Heart right ventricle (tissue), 16 donors: ENCODE measurements at regions not wholly inside any gene's neighbourhood (a gene's known extent, or its start where the extent isn't known, plus 50 kb on each side); places are given as distances from the start of the nearest gene placed in this dataset.

Source experiments
- ATAC-seq, 8 donors: fragments of 200-7000 bp; cut with Tn5 transposase; one replicate each; pipeline ENCODE4 v1.9.1; 2020; ENCODE audit warnings: mild to moderate bottlenecking in 8 of 8, moderate library complexity in 8 of 8, moderate number of reproducible peaks in 1 of 8
- DNase-seq, 2 donors: peaks; one replicate each; pipeline ENCODE4 v3.0.0-alpha.2; 2020
- H3K27ac ChIP-seq, 10 donors: fragments of 200-600 bp; sonication (generic) in 2 of 10; one replicate each; pipeline versions ENCODE4 v1.5.0 to v1.8.0; 2020 to 2022; ENCODE audit warnings: mild to moderate bottlenecking in 3 of 10
- H3K27me3 ChIP-seq, 7 donors: fragments of 200-600 bp; one replicate each; pipeline ENCODE4 v1.8.0; 2021 to 2022; ENCODE audit warnings: mild to moderate bottlenecking in 2 of 7
- H3K36me3 ChIP-seq, 9 donors: fragments of 200-600 bp; sonication (generic) in 1 of 9; one replicate each; pipeline versions ENCODE4 v1.5.0 to v1.8.0; 2020 to 2022; ENCODE audit warnings: mild to moderate bottlenecking in 2 of 9
- H3K4me1 ChIP-seq, 9 donors: fragments of 200-600 bp; sonication (generic) in 1 of 9; one replicate each; pipeline versions ENCODE4 v1.5.0 to v1.8.0; 2020 to 2022; ENCODE audit warnings: mild to moderate bottlenecking in 4 of 9
- H3K4me3 ChIP-seq, 10 donors: fragments of 200-600 bp; sonication (generic) in 2 of 10; one replicate each; pipeline versions ENCODE4 v1.5.0 to v1.8.0; 2020 to 2022; ENCODE audit warnings: mild to moderate bottlenecking in 7 of 10, moderate library complexity in 2 of 10
- H3K9me3 ChIP-seq, 11 donors: fragments of 200-600 bp in 10 of 11; sonication (generic) in 2 of 11; one replicate each; pipeline versions ENCODE4 v1.5.0 to v1.8.0; 2013 to 2022; ENCODE audit warnings: mild to moderate bottlenecking in 2 of 11, control low read depth in 1 of 11, moderate library complexity in 1 of 11
- CTCF ChIP-seq, 9 donors: fragments of 200-600 bp; sonication (generic) in 2 of 9; IDR thresholded peaks; one replicate each; pipeline versions ENCODE4 v1.5.0 to v1.8.0; 2021 to 2022; ENCODE audit warnings: antibody characterized with exemption in 9 of 9, mild to moderate bottlenecking in 5 of 9, moderate library complexity in 1 of 9
- WGBS, 2 donors: extraction: QIAGEN DNeasy Blood & Tissue Kit; methylation state at CpG; one replicate each; pipeline ENCODE4 v1.1.7; 2013; ENCODE audit warnings: inconsistent platforms in 1 of 2; 5-methylcytosine and 5-hydroxymethylcytosine counted together
- intact Hi-C, 10 donors: fragments of 100-400 bp; cut with DNase I; formaldehyde crosslinking; loops; one replicate each; pipeline versions ENCODE4 v1.11.1 to v1.14.2; 2022
- donor health status: Arrhythmogenic right ventricular cardiomyopathy.
- donor health status: ischemic (EF 13 %, LVEDD 7.1; RV severe dilation, severe dysfunction).
- donor health status: healthy with polysubstance abuse.
- donor health status: DM: no; HTN: yes; CAD: no.
- donor health status: DM: no; HTN: no; CAD: no.
- donor health status: ischemic (EF 25% LVEDD 6.9; RV normal size, moderate dysfunction).
- donor health status: ischemic (EF 25% LVEDD 5.7; RV mildly dilated, moderate dysfunction).
- donor health status: healthy.
- donor health status: DM: yes; HTN: yes; CAD: no.
- donor health status: Ischemic cardiomyopathy.
- donor health status: ischemic (EF 35%, LVEDD 5.7; RV mildly dilated, moderate dysfunction).
- donor health status: nonischemic (EF 11% LVEDD 7.7; RV severe dilation, severe dysfunction).
- donor health status: DM: yes; HTN: yes; CAD: no.
- donor health status: PGD.
- donor health status: ischemic (EF 29% LVEDD 5.4; RV normal size, mild dysfunction).
- donor health status: nonischemic (EF 23%, LVEDD 6.1; RV moderate dilation, normal function).

- ATAC-seq (no peak), DNase-seq (no peak)
- intact Hi-C loops: no loop called here
- Histone ChIP-seq H3K4me3 (no peak overlapping the region), H3K27ac (no peak overlapping the region), H3K36me3 (no peaks in the 10 kb centered on the region), H3K9me3 (no peaks in the 10 kb centered on the region), H3K27me3 (peaks cover 0 to 19% (median 0%) of the 10 kb centered on the region in 7 donors), H3K4me1 (no peaks in the 10 kb centered on the region)
- WGBS, 2 donors: 69 to 73% methylated on average over 12 of the region's 12 CpGs
- TF ChIP-seq CTCF (IDR thresholded peaks at IDR 0.05): no peak
Measured at GRCh38 chr5:133714161-133714915, 102.0 kb upstream of the FSTL4 start.

- no peak for TF ChIP-seq CTCF (IDR thresholded peaks at IDR 0.05)
- intact Hi-C loops: no loop called here
- DNase-seq (no peak), ATAC-seq (no peak)
- Histone ChIP-seq H3K27me3 (peaks cover 0 to 19% (median 0%) of the 10 kb centered on the region in 7 donors), H3K4me3 (no peak overlapping the region), H3K9me3 (no peaks in the 10 kb centered on the region), H3K4me1 (no peaks in the 10 kb centered on the region), H3K27ac (no peak overlapping the region), H3K36me3 (no peaks in the 10 kb centered on the region)
- 70 to 81% methylated on average over 6 of the region's 6 CpGs for WGBS, 2 donors
Measured at GRCh38 chr5:133713751-133714150, 101.4 kb upstream of the FSTL4 start.

GRCh38 chr5:133713209-133713608 is 100.9 kb upstream of the FSTL4 start:
- no peaks in the 10 kb centered on the region for H3K9me3 ChIP-seq
- ATAC-seq (no peak), DNase-seq (no peak)
- no peak overlapping the region for H3K4me3 ChIP-seq
- TF ChIP-seq CTCF (IDR thresholded peaks at IDR 0.05): no peak
- H3K27ac ChIP-seq: no peak overlapping the region
- intact Hi-C loops: no loop called here
- H3K36me3 ChIP-seq: no peaks in the 10 kb centered on the region
- peaks cover 0 to 19% (median 0%) of the 10 kb centered on the region in 7 donors for H3K27me3 ChIP-seq
- H3K4me1 ChIP-seq: no peaks in the 10 kb centered on the region

- 68 to 72% methylated on average over 7 of the region's 7 CpGs for WGBS, 2 donors
- H3K4me1 ChIP-seq: no peaks in the 10 kb centered on the region
- no peaks in the 10 kb centered on the region for H3K36me3 ChIP-seq
- no peak overlapping the region for H3K27ac ChIP-seq
- ATAC-seq (no peak), DNase-seq (no peak)
- intact Hi-C loops: no loop called here
- H3K4me3 ChIP-seq: no peak overlapping the region
- H3K27me3 ChIP-seq: peaks cover 0 to 19% (median 0%) of the 10 kb centered on the region in 7 donors
- H3K9me3 ChIP-seq: no peaks in the 10 kb centered on the region
- TF ChIP-seq CTCF (IDR thresholded peaks at IDR 0.05): no peak
Measured at GRCh38 chr5:133712562-133712961, 100.2 kb upstream of the FSTL4 start.
